ENCODE measurements at regions not wholly inside any gene's neighbourhood (a gene's known extent, or its start where the extent isn't known, plus 50 kb on each side); places are given as distances from the start of the nearest gene placed in this dataset.

DNA sequence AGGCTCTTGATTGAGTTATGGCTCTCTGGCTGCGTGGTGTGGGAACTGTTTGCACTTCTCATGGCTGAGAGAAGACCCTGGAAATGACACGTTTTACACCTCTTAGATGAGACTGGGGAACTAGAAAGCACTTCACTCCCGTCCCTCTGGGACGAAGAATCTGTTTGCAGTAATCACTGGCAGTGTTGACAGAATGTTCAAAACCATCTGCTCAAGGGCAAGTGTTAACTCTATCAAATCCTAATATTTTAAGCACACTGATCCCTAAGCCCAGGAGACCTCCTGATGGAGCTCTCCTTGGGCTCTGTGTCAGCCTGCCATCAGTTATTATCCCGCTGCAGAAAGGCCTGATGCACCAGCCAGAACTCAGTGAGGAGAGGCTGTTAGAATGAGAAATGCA lies 323.8 kb upstream of the DNAJC19 start:
- CTCF ChIA-PET = no interaction called here
- no peaks in the 10 kb centered on the region for H3K36me3 ChIP-seq (ENCODE audit: control insufficient read depth in 2 of 2, insufficient read depth in 1 of 2, low read length in 2 of 2)

DNA sequence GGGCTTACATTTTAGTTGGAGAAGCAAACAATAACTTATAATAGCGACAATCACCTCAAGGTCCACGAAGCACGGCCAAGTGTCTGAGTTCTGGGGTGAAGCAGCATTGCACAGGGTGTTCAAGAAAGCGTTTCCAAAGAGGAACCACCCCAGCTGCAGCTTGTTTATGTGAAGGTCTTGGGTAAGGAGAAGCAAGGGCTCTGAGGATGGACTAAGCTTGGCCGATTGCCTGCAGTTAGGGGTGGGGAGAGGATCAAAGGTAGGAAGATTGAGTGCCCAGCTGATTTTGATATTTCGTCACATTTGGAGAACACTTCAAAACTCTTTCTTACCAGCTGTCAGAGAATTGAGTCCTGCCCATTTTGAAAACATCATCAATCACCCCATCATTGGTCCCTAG lies 321.6 kb upstream of the DNAJC19 start:
- Histone ChIP-seq H3K27ac (ENCODE audit: extremely low read depth, low read depth, low read length) (no peak overlapping the region), H3K36me3 (ENCODE audit: control insufficient read depth in 2 of 2, insufficient read depth in 1 of 2, low read length in 2 of 2) (no peaks in the 10 kb centered on the region), H3K4me1 (ENCODE audit: control insufficient read depth, insufficient read depth, low read length) (peaks cover 7% of the 10 kb centered on the region; the same call in 1 of the 2 replicates), H3K4me3 (ENCODE audit: low read depth, low read length) (no peak overlapping the region), H3K9me3 (ENCODE audit: control insufficient read depth, insufficient read depth, low read depth, low read length) (no peaks in the 10 kb centered on the region)
- ChIA-PET CTCF (interaction anchor here (1.2 kb wide), 1 partner anchor 1997 kb away, joined by 3 read pairs; no protein-coding TSS in a partner anchor), POLR2A (no interaction called here)
- TF ChIP-seq TRIM28 (IDR thresholded peaks at IDR 0.05; ENCODE audit: borderline replicate concordance, low read length) (no peak), ZNF394 (tag by site-specific recombination; IDR thresholded peaks at IDR 0.05; ENCODE audit: borderline replicate concordance) (no peak), ZBTB7A (tag by site-specific recombination; IDR thresholded peaks at IDR 0.05; ENCODE audit: low read depth) (no peak), ZNF670 (tag by site-specific recombination; IDR thresholded peaks at IDR 0.05; ENCODE audit: low read depth) (no peak), ZNF610 (tag by site-specific recombination; IDR thresholded peaks at IDR 0.05; ENCODE audit: borderline replicate concordance) (no peak), ZIC2 (tag by site-specific recombination; IDR thresholded peaks at IDR 0.05) (no peak), ZNF544 (tag by site-specific recombination; IDR thresholded peaks at IDR 0.05) (no peak), EGR2 (tag by site-specific recombination; IDR thresholded peaks at IDR 0.05; ENCODE audit: low read depth) (no peak)
- TF ChIP-seq, protein P1, sequence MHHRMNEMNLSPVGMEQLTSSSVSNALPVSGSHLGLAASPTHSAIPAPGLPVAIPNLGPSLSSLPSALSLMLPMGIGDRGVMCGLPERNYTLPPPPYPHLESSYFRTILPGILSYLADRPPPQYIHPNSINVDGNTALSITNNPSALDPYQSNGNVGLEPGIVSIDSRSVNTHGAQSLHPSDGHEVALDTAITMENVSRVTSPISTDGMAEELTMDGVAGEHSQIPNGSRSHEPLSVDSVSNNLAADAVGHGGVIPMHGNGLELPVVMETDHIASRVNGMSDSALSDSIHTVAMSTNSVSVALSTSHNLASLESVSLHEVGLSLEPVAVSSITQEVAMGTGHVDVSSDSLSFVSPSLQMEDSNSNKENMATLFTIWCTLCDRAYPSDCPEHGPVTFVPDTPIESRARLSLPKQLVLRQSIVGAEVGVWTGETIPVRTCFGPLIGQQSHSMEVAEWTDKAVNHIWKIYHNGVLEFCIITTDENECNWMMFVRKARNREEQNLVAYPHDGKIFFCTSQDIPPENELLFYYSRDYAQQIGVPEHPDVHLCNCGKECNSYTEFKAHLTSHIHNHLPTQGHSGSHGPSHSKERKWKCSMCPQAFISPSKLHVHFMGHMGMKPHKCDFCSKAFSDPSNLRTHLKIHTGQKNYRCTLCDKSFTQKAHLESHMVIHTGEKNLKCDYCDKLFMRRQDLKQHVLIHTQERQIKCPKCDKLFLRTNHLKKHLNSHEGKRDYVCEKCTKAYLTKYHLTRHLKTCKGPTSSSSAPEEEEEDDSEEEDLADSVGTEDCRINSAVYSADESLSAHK (tag by site-specific recombination; IDR thresholded peaks at IDR 0.05) = no peak
- TF ChIP-seq, protein P2, sequence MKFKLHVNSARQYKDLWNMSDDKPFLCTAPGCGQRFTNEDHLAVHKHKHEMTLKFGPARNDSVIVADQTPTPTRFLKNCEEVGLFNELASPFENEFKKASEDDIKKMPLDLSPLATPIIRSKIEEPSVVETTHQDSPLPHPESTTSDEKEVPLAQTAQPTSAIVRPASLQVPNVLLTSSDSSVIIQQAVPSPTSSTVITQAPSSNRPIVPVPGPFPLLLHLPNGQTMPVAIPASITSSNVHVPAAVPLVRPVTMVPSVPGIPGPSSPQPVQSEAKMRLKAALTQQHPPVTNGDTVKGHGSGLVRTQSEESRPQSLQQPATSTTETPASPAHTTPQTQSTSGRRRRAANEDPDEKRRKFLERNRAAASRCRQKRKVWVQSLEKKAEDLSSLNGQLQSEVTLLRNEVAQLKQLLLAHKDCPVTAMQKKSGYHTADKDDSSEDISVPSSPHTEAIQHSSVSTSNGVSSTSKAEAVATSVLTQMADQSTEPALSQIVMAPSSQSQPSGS (tag by site-specific recombination; IDR thresholded peaks at IDR 0.05; ENCODE audit: low read depth) = no peak
- TF ChIP-seq, protein P3, sequence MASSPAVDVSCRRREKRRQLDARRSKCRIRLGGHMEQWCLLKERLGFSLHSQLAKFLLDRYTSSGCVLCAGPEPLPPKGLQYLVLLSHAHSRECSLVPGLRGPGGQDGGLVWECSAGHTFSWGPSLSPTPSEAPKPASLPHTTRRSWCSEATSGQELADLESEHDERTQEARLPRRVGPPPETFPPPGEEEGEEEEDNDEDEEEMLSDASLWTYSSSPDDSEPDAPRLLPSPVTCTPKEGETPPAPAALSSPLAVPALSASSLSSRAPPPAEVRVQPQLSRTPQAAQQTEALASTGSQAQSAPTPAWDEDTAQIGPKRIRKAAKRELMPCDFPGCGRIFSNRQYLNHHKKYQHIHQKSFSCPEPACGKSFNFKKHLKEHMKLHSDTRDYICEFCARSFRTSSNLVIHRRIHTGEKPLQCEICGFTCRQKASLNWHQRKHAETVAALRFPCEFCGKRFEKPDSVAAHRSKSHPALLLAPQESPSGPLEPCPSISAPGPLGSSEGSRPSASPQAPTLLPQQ (tag by site-specific recombination; IDR thresholded peaks at IDR 0.05) = no peak
- TF ChIP-seq, protein P4, sequence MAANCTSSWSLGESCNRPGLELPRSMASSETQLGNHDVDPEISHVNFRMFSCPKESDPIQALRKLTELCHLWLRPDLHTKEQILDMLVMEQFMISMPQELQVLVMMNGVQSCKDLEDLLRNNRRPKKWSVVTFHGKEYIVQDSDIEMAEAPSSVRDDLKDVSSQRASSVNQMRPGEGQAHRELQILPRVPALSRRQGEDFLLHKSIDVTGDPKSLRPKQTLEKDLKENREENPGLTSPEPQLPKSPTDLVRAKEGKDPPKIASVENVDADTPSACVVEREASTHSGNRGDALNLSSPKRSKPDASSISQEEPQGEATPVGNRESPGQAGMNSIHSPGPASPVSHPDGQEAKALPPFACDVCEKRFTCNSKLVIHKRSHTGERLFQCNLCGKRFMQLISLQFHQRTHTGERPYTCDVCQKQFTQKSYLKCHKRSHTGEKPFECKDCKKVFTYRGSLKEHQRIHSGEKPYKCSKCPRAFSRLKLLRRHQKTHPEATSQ (tag by site-specific recombination; IDR thresholded peaks at IDR 0.05) = no peak

More for the DNA sequence above, 323.8 kb upstream of the DNAJC19 start:
- Histone ChIP-seq H3K4me3 (ENCODE audit: low read depth, low read length) (no peak overlapping the region), H3K9me3 (ENCODE audit: control insufficient read depth, insufficient read depth, low read depth, low read length) (no peaks in the 10 kb centered on the region), H3K27ac (ENCODE audit: extremely low read depth, low read depth, low read length) (no peak overlapping the region), H3K4me1 (ENCODE audit: control insufficient read depth, insufficient read depth, low read length) (peaks cover 7% of the 10 kb centered on the region; the same call in 1 of the 2 replicates)
- no peak for TF ChIP-seq ZNF549 (tag by site-specific recombination; IDR thresholded peaks at IDR 0.05)
- TF ChIP-seq ZBTB21 (tag by site-specific recombination; IDR thresholded peaks at IDR 0.05) = no peak
- no peak for TF ChIP-seq ZNF114 (tag by site-specific recombination; IDR thresholded peaks at IDR 0.05)
- no peak for TF ChIP-seq ZNF555 (tag by site-specific recombination; conservative IDR thresholded peaks at IDR 0.05)
- no peak for TF ChIP-seq ZNF558 (tag by site-specific recombination; IDR thresholded peaks at IDR 0.05)
- no peak for TF ChIP-seq ZNF473 (tag by site-specific recombination; IDR thresholded peaks at IDR 0.05)
- TF ChIP-seq ZNF623 (tag by site-specific recombination; IDR thresholded peaks at IDR 0.05) = no peak
- TF ChIP-seq WT1 (tag by site-specific recombination; IDR thresholded peaks at IDR 0.05) = no peak
- TF ChIP-seq, protein P5, sequence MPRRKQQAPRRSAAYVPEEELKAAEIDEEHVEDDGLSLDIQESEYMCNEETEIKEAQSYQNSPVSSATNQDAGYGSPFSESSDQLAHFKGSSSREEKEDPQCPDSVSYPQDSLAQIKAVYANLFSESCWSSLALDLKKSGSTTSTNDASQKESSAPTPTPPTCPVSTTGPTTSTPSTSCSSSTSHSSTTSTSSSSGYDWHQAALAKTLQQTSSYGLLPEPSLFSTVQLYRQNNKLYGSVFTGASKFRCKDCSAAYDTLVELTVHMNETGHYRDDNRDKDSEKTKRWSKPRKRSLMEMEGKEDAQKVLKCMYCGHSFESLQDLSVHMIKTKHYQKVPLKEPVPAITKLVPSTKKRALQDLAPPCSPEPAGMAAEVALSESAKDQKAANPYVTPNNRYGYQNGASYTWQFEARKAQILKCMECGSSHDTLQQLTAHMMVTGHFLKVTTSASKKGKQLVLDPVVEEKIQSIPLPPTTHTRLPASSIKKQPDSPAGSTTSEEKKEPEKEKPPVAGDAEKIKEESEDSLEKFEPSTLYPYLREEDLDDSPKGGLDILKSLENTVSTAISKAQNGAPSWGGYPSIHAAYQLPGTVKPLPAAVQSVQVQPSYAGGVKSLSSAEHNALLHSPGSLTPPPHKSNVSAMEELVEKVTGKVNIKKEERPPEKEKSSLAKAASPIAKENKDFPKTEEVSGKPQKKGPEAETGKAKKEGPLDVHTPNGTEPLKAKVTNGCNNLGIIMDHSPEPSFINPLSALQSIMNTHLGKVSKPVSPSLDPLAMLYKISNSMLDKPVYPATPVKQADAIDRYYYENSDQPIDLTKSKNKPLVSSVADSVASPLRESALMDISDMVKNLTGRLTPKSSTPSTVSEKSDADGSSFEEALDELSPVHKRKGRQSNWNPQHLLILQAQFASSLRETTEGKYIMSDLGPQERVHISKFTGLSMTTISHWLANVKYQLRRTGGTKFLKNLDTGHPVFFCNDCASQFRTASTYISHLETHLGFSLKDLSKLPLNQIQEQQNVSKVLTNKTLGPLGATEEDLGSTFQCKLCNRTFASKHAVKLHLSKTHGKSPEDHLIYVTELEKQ (tag by site-specific recombination; IDR thresholded peaks at IDR 0.05; ENCODE audit: borderline replicate concordance) = no peak
- TF ChIP-seq MYNN (tag by site-specific recombination; IDR thresholded peaks at IDR 0.05; ENCODE audit: borderline replicate concordance) = no peak
- TF ChIP-seq, protein P6, sequence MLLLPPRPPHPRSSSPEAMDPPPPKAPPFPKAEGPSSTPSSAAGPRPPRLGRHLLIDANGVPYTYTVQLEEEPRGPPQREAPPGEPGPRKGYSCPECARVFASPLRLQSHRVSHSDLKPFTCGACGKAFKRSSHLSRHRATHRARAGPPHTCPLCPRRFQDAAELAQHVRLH (tag by site-specific recombination; IDR thresholded peaks at IDR 0.05) = no peak
- TF ChIP-seq, protein P7, sequence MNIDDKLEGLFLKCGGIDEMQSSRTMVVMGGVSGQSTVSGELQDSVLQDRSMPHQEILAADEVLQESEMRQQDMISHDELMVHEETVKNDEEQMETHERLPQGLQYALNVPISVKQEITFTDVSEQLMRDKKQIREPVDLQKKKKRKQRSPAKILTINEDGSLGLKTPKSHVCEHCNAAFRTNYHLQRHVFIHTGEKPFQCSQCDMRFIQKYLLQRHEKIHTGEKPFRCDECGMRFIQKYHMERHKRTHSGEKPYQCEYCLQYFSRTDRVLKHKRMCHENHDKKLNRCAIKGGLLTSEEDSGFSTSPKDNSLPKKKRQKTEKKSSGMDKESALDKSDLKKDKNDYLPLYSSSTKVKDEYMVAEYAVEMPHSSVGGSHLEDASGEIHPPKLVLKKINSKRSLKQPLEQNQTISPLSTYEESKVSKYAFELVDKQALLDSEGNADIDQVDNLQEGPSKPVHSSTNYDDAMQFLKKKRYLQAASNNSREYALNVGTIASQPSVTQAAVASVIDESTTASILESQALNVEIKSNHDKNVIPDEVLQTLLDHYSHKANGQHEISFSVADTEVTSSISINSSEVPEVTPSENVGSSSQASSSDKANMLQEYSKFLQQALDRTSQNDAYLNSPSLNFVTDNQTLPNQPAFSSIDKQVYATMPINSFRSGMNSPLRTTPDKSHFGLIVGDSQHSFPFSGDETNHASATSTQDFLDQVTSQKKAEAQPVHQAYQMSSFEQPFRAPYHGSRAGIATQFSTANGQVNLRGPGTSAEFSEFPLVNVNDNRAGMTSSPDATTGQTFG (tag by site-specific recombination; IDR thresholded peaks at IDR 0.05; ENCODE audit: borderline replicate concordance) = no peak
- POLR2A ChIA-PET = no interaction called here

All from HEK293 (cell line).